ENCODE measurements at regions not wholly inside any gene's neighbourhood (a gene's known extent, or its start where the extent isn't known, plus 50 kb on each side); places are given as distances from the start of the nearest gene placed in this dataset.

DNA sequence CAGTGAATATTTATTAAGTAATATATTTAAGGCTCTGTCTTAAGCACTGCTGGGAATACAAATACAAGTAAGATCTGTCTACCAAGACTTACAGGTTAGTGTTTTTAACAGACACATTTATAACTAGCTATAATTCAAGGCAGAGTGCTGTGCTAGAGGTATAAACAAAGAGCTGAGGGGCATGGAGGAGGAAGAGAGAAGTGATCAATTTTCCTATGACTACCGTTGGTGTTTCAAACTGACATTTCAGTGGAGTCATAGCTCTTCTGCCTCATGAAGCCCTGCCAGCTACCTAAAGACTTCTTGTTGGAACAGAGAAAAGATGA lies 79.9 kb downstream of the CYB561 start:
- TF ChIP-seq ZNF274 (IDR thresholded peaks at IDR 0.05; ENCODE audit: low read depth, low read length) (no peak), YY1 (IDR thresholded peaks at IDR 0.05; ENCODE audit: insufficient read depth, insufficient read length) (no peak), SUZ12 (IDR thresholded peaks at IDR 0.05; ENCODE audit: extremely low read depth, insufficient read depth, insufficient read length) (no peak)
- DNase-seq (ENCODE audit: low read depth, low spot score), result no peak
- peaks cover 10% of the 10 kb centered on the region; the same call in 1 of the 2 replicates for H3K9me3 ChIP-seq (ENCODE audit: insufficient read depth, low read length)
- H3K4me1 ChIP-seq (ENCODE audit: insufficient read depth, insufficient read length), result no peaks in the 10 kb centered on the region
- no peaks in the 10 kb centered on the region for H3K27me3 ChIP-seq (ENCODE audit: insufficient read depth, insufficient read length)
- no peak overlapping the region for H3K4me3 ChIP-seq (ENCODE audit: insufficient read length, low read depth)
- H3K9ac ChIP-seq (ENCODE audit: insufficient read length, low read depth), result no peak overlapping the region
- H3K36me3 ChIP-seq (ENCODE audit: insufficient read depth, insufficient read length, low read length), result peaks cover 5% of the 10 kb centered on the region

GRCh38 chr17:63369233-63369632 lies 76.9 kb downstream of the CYB561 start:
- no peak overlapping the region for H3K9ac ChIP-seq (ENCODE audit: insufficient read length, low read depth)

GRCh38 chr17:63370696-63371095 lies 75.4 kb downstream of the CYB561 start:
- TF ChIP-seq SUZ12 (IDR thresholded peaks at IDR 0.05; ENCODE audit: extremely low read depth, insufficient read depth, insufficient read length), result no peak
- no peaks in the 10 kb centered on the region for H3K36me3 ChIP-seq (ENCODE audit: insufficient read depth, insufficient read length, low read length)

More at GRCh38 chr17:63369233-63369632, 76.9 kb downstream of the CYB561 start:
- no peak for DNase-seq (ENCODE audit: low read depth, low spot score)
- H3K4me1 ChIP-seq (ENCODE audit: insufficient read depth, insufficient read length), result no peaks in the 10 kb centered on the region
- TF ChIP-seq ZNF274 (IDR thresholded peaks at IDR 0.05; ENCODE audit: low read depth, low read length) (no peak), YY1 (IDR thresholded peaks at IDR 0.05; ENCODE audit: insufficient read depth, insufficient read length) (no peak), SUZ12 (IDR thresholded peaks at IDR 0.05; ENCODE audit: extremely low read depth, insufficient read depth, insufficient read length) (no peak)
- H3K36me3 ChIP-seq (ENCODE audit: insufficient read depth, insufficient read length, low read length), result no peaks in the 10 kb centered on the region
- no peak overlapping the region for H3K4me3 ChIP-seq (ENCODE audit: insufficient read length, low read depth)
- no peaks in the 10 kb centered on the region for H3K9me3 ChIP-seq (ENCODE audit: insufficient read depth, low read length)
- H3K27me3 ChIP-seq (ENCODE audit: insufficient read depth, insufficient read length), result no peaks in the 10 kb centered on the region

DNA sequence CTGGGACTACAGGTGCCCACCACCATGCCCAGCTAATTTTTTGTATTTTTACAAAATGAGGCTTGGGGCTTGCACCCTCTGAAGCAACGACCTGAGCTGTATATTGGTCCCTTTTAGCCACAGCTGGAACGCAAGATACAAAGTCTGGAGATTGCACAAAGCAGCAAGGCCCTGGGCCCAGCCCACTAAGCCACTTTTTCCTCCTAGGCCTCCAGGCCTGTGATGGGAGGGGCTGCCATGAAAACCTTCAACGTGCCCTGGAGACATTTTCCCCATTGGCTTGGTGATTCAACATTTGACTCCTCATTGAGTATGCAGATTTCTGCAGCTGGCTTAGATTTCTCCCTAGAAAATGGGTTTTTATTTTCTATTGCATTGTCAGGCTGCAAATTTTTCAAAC lies 69.2 kb downstream of the CYB561 start:
- Histone ChIP-seq H3K4me1 (ENCODE audit: insufficient read depth, insufficient read length) (no peaks in the 10 kb centered on the region), H3K9ac (ENCODE audit: insufficient read length, low read depth) (no peak overlapping the region), H3K4me3 (ENCODE audit: insufficient read length, low read depth) (no peak overlapping the region), H3K27me3 (ENCODE audit: insufficient read depth, insufficient read length) (no peaks in the 10 kb centered on the region), H3K36me3 (ENCODE audit: insufficient read depth, insufficient read length, low read length) (no peaks in the 10 kb centered on the region), H3K9me3 (ENCODE audit: insufficient read depth, low read length) (peaks cover 18% of the 10 kb centered on the region)
- TF ChIP-seq SUZ12 (IDR thresholded peaks at IDR 0.05; ENCODE audit: extremely low read depth, insufficient read depth, insufficient read length) (no peak), ZNF274 (IDR thresholded peaks at IDR 0.05; ENCODE audit: low read depth, low read length) (no peak), YY1 (IDR thresholded peaks at IDR 0.05; ENCODE audit: insufficient read depth, insufficient read length) (no peak)
- no peak for DNase-seq (ENCODE audit: low read depth, low spot score)

More at GRCh38 chr17:63370696-63371095, 75.4 kb downstream of the CYB561 start:
- Histone ChIP-seq H3K27me3 (ENCODE audit: insufficient read depth, insufficient read length) (no peaks in the 10 kb centered on the region), H3K4me1 (ENCODE audit: insufficient read depth, insufficient read length) (no peaks in the 10 kb centered on the region), H3K9ac (ENCODE audit: insufficient read length, low read depth) (no peak overlapping the region), H3K9me3 (ENCODE audit: insufficient read depth, low read length) (no peaks in the 10 kb centered on the region), H3K4me3 (ENCODE audit: insufficient read length, low read depth) (no peak overlapping the region)
- DNase-seq (ENCODE audit: low read depth, low spot score), result no peak

GRCh38 chr17:63378411-63379375 lies 67.4 kb downstream of the CYB561 start:
- Histone ChIP-seq H3K4me1 (ENCODE audit: insufficient read depth, insufficient read length) (no peaks in the 10 kb centered on the region), H3K9ac (ENCODE audit: insufficient read length, low read depth) (no peak overlapping the region), H3K36me3 (ENCODE audit: insufficient read depth, insufficient read length, low read length) (no peaks in the 10 kb centered on the region), H3K9me3 (ENCODE audit: insufficient read depth, low read length) (peaks cover 18% of the 10 kb centered on the region), H3K4me3 (ENCODE audit: insufficient read length, low read depth) (no peak overlapping the region), H3K27me3 (ENCODE audit: insufficient read depth, insufficient read length) (no peaks in the 10 kb centered on the region)
- DNase-seq (ENCODE audit: low read depth, low spot score), result no peak
- TF ChIP-seq ZNF274 (IDR thresholded peaks at IDR 0.05; ENCODE audit: low read depth, low read length) (no peak), YY1 (IDR thresholded peaks at IDR 0.05; ENCODE audit: insufficient read depth, insufficient read length) (no peak), SUZ12 (IDR thresholded peaks at IDR 0.05; ENCODE audit: extremely low read depth, insufficient read depth, insufficient read length) (no peak)

DNA sequence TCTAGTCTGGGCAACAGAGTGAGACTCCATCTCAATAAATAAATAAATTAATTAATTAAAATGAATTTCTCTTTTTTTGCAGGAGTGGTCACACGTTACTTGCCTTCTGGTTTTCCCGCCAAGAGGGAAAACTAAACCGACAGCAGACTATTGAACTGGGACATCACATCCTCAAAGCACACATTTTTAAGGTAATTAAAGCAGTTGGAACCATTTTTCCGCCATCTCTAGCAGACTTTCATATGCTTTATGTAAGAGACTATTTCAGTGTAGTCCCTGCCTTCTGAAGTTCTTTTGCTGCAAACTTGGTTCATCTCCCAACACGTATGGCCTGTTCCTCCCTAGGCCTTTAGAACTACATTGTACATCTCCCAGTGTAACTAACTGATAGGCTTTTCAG lies 66.5 kb downstream of the CYB561 start:
- TF ChIP-seq ZNF274 (IDR thresholded peaks at IDR 0.05; ENCODE audit: low read depth, low read length) (no peak), YY1 (IDR thresholded peaks at IDR 0.05; ENCODE audit: insufficient read depth, insufficient read length) (no peak), SUZ12 (IDR thresholded peaks at IDR 0.05; ENCODE audit: extremely low read depth, insufficient read depth, insufficient read length) (no peak)
- no peak overlapping the region for H3K9ac ChIP-seq (ENCODE audit: insufficient read length, low read depth)
- H3K4me1 ChIP-seq (ENCODE audit: insufficient read depth, insufficient read length), result no peaks in the 10 kb centered on the region
- DNase-seq (ENCODE audit: low read depth, low spot score), result no peak
- no peak overlapping the region for H3K4me3 ChIP-seq (ENCODE audit: insufficient read length, low read depth)
- no peaks in the 10 kb centered on the region for H3K36me3 ChIP-seq (ENCODE audit: insufficient read depth, insufficient read length, low read length)
- H3K27me3 ChIP-seq (ENCODE audit: insufficient read depth, insufficient read length), result no peaks in the 10 kb centered on the region
- H3K9me3 ChIP-seq (ENCODE audit: insufficient read depth, low read length), result peaks cover 18% of the 10 kb centered on the region

DNA sequence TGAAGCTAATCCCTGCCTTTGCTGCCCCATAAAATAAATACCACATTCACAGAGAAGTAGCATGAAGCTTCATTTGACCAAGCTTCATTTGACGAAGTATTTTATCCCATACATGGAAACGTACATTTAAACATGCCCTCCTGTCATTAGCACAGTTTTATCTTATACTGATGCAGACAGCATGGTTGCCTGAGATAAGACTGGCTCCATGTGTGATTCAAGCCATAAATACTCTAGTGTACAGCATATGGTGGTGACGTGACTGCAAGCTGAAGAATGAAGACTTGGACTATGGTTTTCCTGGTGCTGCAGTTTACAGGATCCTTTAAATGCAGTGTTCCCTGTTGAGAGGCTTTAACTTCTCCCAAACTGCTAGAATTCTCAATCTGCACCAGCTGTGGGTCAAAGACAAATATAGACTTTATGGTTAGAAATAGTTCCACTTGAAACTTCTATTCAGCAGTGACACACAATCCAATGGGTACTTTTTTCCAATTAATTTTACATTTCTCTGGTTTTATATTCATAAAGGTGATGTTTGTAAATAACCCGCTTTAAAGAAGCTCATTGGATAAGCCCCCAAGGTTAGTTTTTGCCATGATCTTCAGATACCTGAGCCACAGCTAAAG lies 64.9 kb downstream of the CYB561 start:
- H3K27me3 ChIP-seq (ENCODE audit: insufficient read depth, insufficient read length), result no peaks in the 10 kb centered on the region

More for the DNA sequence above, 64.9 kb downstream of the CYB561 start:
- H3K4me1 ChIP-seq (ENCODE audit: insufficient read depth, insufficient read length), result no peaks in the 10 kb centered on the region
- no peak for DNase-seq (ENCODE audit: low read depth, low spot score)
- H3K9ac ChIP-seq (ENCODE audit: insufficient read length, low read depth), result no peak overlapping the region
- no peaks in the 10 kb centered on the region for H3K36me3 ChIP-seq (ENCODE audit: insufficient read depth, insufficient read length, low read length)
- TF ChIP-seq YY1 (IDR thresholded peaks at IDR 0.05; ENCODE audit: insufficient read depth, insufficient read length) (no peak), ZNF274 (IDR thresholded peaks at IDR 0.05; ENCODE audit: low read depth, low read length) (no peak), SUZ12 (IDR thresholded peaks at IDR 0.05; ENCODE audit: extremely low read depth, insufficient read depth, insufficient read length) (no peak)
- no peak overlapping the region for H3K4me3 ChIP-seq (ENCODE audit: insufficient read length, low read depth)
- H3K9me3 ChIP-seq (ENCODE audit: insufficient read depth, low read length), result peaks cover 18% of the 10 kb centered on the region

All from NT2/D1 (cell line).